Transverse colon (tissue), 3 donors: ENCODE measurements at regions not wholly inside any gene's neighbourhood (a gene's known extent, or its start where the extent isn't known, plus 50 kb on each side); places are given as distances from the start of the nearest gene placed in this dataset.

Experiments
- EP300 ChIP-seq: sonication (generic); formaldehyde crosslinking; IDR thresholded peaks from one replicate; pipeline ENCODE4 v1.6.1; 2017; ENCODE audit warnings: antibody characterized with exemption, low read depth
- POLR2A ChIP-seq: fragments of 450-650 bp; IDR thresholded peaks from one replicate; pipeline ENCODE4 v1.6.1; 2016; ENCODE audit warnings: antibody characterized with exemption, mild to moderate bottlenecking, moderate library complexity
- TF ChIP-seq, protein P1 (sequence below), 5 experiments: fragments of 200-600 bp in 3 of 5; fragments of 450-650 bp in 2 of 5; sonication (generic) in 3 of 5; IDR thresholded peaks; 1 replicate in 2 of 5; 2 replicates in 3 of 5; pipeline ENCODE4 v1.5.1; 2016 to 2017; ENCODE audit warnings: antibody characterized with exemption in 5 of 5, inconsistent platforms in 3 of 5, mild to moderate bottlenecking in 2 of 5, moderate library complexity in 1 of 5

DNA sequence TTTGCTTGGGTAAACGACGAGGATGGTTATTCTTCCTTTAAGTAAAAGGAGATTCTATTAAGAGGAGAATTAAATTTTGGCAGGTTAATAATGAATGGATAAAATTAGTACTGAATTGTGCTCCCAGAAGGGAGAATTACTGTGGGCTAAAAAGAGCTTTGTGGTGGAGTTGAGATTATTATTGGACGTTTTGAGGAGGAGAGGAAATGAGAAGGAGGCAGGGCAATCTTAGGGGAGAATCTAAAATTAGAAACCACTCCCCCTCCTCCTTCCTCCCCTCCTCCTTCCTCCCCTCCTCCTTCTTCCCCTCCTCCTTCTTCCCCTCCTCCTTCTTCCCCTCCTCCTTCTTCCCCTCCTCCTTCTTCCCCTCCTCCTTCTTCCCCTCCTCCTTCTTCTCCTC lies 331.8 kb downstream of the PRL start:
- TF ChIP-seq EP300, result no peak
- TF ChIP-seq POLR2A, result no peak
- TF ChIP-seq, protein P1, sequence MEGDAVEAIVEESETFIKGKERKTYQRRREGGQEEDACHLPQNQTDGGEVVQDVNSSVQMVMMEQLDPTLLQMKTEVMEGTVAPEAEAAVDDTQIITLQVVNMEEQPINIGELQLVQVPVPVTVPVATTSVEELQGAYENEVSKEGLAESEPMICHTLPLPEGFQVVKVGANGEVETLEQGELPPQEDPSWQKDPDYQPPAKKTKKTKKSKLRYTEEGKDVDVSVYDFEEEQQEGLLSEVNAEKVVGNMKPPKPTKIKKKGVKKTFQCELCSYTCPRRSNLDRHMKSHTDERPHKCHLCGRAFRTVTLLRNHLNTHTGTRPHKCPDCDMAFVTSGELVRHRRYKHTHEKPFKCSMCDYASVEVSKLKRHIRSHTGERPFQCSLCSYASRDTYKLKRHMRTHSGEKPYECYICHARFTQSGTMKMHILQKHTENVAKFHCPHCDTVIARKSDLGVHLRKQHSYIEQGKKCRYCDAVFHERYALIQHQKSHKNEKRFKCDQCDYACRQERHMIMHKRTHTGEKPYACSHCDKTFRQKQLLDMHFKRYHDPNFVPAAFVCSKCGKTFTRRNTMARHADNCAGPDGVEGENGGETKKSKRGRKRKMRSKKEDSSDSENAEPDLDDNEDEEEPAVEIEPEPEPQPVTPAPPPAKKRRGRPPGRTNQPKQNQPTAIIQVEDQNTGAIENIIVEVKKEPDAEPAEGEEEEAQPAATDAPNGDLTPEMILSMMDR (IDR thresholded peaks at IDR 0.05), result no peak
